PC-3 (cell line): ENCODE measurements at regions not wholly inside any gene's neighbourhood (a gene's known extent, or its start where the extent isn't known, plus 50 kb on each side); places are given as distances from the start of the nearest gene placed in this dataset.
"Not testable (repeated sequence)": the region's sequence is repeated elsewhere in the genome, so short reads cannot be mapped to it uniquely, and the experiment has no call there.

ENCODE experiments used
- ATAC-seq: fragments of 200-7000 bp; cut with Tn5 transposase; 2 replicates; pipeline ENCODE4 v1.9.1; 2020; ENCODE audit warnings: mild to moderate bottlenecking, moderate library complexity
- BruUV-seq: library from RNA; stranded (reverse); fragments of 400-500 nt; replicated peaks from 2 replicates; lab custom pipeline; 2021; lab: Mats Ljungman, UMichigan
- CTCF ChIA-PET: fragments of 300-600 bp; sonication (Branson Sonifier 250); formaldehyde crosslinking; loops from one replicate; lab custom pipeline; 2022; ENCODE audit warnings: antibody characterized with exemption; lab: Charles Lee
- POLR2A ChIA-PET: fragments of 300-600 bp; sonication (Branson Sonifier 250); formaldehyde crosslinking; loops from one replicate; lab custom pipeline; 2022; ENCODE audit warnings: antibody characterized with exemption; ENCODE audit not compliant: unreplicated experiment; lab: Charles Lee
- DNase-seq: peaks from one replicate; pipeline ENCODE4 v3.0.0-alpha.2; 2015
- H2AFZ ChIP-seq: fragments of 300-600 bp; sonication (generic); 2 replicates; pipeline ENCODE4 v1.6.0; 2016; ENCODE audit warnings: antibody characterized with exemption, low read length
- H3F3A ChIP-seq: fragments of 300-600 bp; sonication (generic); one replicate; pipeline ENCODE4 v1.6.0; 2017; ENCODE audit warnings: antibody characterized with exemption, low read length, control low read depth, mild to moderate bottlenecking; ENCODE audit not compliant: unreplicated experiment
- H3K27ac ChIP-seq: fragments of 300-600 bp; sonication (generic); 2 replicates; pipeline ENCODE4 v1.5.1; 2016; ENCODE audit warnings: mild to moderate bottlenecking, low read length
- H3K27me3 ChIP-seq: fragments of 300-600 bp; sonication (generic); 2 replicates; pipeline ENCODE4 v1.6.1; 2016; ENCODE audit warnings: low read length, mixed read lengths
- H3K36me3 ChIP-seq: fragments of 300-600 bp; sonication (generic); 2 replicates; pipeline ENCODE4 v1.6.1; 2016; ENCODE audit warnings: low read depth, mixed run types, low read length, mixed read lengths
- H3K4me1 ChIP-seq: fragments of 300-600 bp; sonication (generic); 2 replicates; pipeline ENCODE4 v1.5.1; 2016; ENCODE audit warnings: low read length; ENCODE audit not compliant: insufficient read depth
- H3K4me2 ChIP-seq: fragments of 300-600 bp; sonication (generic); 2 replicates; pipeline ENCODE4 v1.6.0; 2016; ENCODE audit warnings: low read length
- H3K4me3 ChIP-seq: fragments of 300-600 bp; sonication (generic); 2 replicates; pipeline ENCODE4 v1.5.1; 2016; ENCODE audit warnings: mild to moderate bottlenecking, low read length, mixed read lengths
- H3K79me2 ChIP-seq: fragments of 300-600 bp; sonication (generic); 2 replicates; pipeline ENCODE4 v1.6.1; 2017; ENCODE audit warnings: low read length, mixed read lengths
- H3K9ac ChIP-seq: fragments of 300-600 bp; sonication (generic); 2 replicates; pipeline ENCODE4 v1.6.0; 2016; ENCODE audit warnings: mild to moderate bottlenecking, low read length
- H3K9me2 ChIP-seq: fragments of 300-600 bp; sonication (generic); replicated peaks from 2 replicates; pipeline ENCODE4 v1.6.1; 2016; ENCODE audit warnings: mixed run types, low read length, mixed read lengths
- H3K9me3 ChIP-seq: fragments of 300-600 bp; sonication (generic); 2 replicates; pipeline ENCODE4 v1.6.1; 2016; ENCODE audit warnings: low read length, mixed read lengths
- H4K20me1 ChIP-seq: fragments of 300-600 bp; sonication (generic); 2 replicates; pipeline ENCODE4 v1.6.1; 2016; ENCODE audit warnings: low read length, mixed read lengths
- CTCF ChIP-seq: fragments of 300-600 bp; sonication (generic); conservative IDR thresholded peaks from 2 replicates; pipeline ENCODE4 v1.5.1; 2017; ENCODE audit warnings: antibody characterized with exemption, low read depth, mild to moderate bottlenecking, low read length
- EZH2 ChIP-seq: fragments of 300-600 bp; sonication (generic); IDR thresholded peaks from one replicate; pipeline ENCODE4 v1.6.1; 2017; ENCODE audit warnings: antibody characterized with exemption, mild to moderate bottlenecking, low read length; ENCODE audit not compliant: unreplicated experiment
- EZH2phosphoT487 ChIP-seq: fragments of 300-600 bp; sonication (generic); IDR thresholded peaks from 2 replicates; pipeline ENCODE4 v1.6.1; 2018; ENCODE audit warnings: mild to moderate bottlenecking, antibody characterized with exemption, low read length, borderline replicate concordance
- intact Hi-C: fragments of 100-400 bp; cut with micrococcal nuclease; formaldehyde crosslinking; loops from 2 replicates; pipeline ENCODE4 v1.9.0; 2023

- no peaks in the 10 kb centered on the region for H3K9me2 ChIP-seq
- intact Hi-C loops: no loop called here
- H3K4me1 ChIP-seq: no peaks in the 10 kb centered on the region; the same call in 1 of the 2 replicates
- CTCF ChIA-PET: interaction anchor here (0.6 kb wide), 1 partner anchor 330 kb away, joined by 3 read pairs; no protein-coding TSS in a partner anchor
- TF ChIP-seq EZH2phosphoT487 (no peak), CTCF (no peak), EZH2 (no peak)
- H3F3A ChIP-seq: no peaks in the 10 kb centered on the region
- H3K4me2 ChIP-seq: no peak overlapping the region
- H3K27me3 ChIP-seq: no peaks in the 10 kb centered on the region
- no peaks in the 10 kb centered on the region for H3K36me3 ChIP-seq
- no peak overlapping the region for H3K4me3 ChIP-seq
- no peaks in the 10 kb centered on the region for H4K20me1 ChIP-seq
- no TSS peak for BruUV-seq
- POLR2A ChIA-PET: no interaction called here
- no peaks in the 10 kb centered on the region for H3K79me2 ChIP-seq
- no peak overlapping the region for H3K9ac ChIP-seq
- H3K27ac ChIP-seq: no peak overlapping the region
- DNase-seq: no peak
- no peaks in the 10 kb centered on the region for H3K9me3 ChIP-seq
- no peak overlapping the region for H2AFZ ChIP-seq
- no peak for ATAC-seq
These were observed 324.9 kb upstream of the CITED2 start for GRCh38 chr6:139699335-139699734.

GRCh38 chr6:139698526-139699176 lies 324.2 kb upstream of the CITED2 start:
- no peak for ATAC-seq
- Histone ChIP-seq H3K27ac (no peak overlapping the region), H3F3A (no peaks in the 10 kb centered on the region), H3K9ac (no peak overlapping the region), H3K36me3 (no peaks in the 10 kb centered on the region), H3K79me2 (no peaks in the 10 kb centered on the region), H3K4me1 (no peaks in the 10 kb centered on the region; the same call in 1 of the 2 replicates), H3K9me2 (no peaks in the 10 kb centered on the region), H4K20me1 (no peaks in the 10 kb centered on the region), H3K4me2 (no peak overlapping the region), H3K4me3 (no peak overlapping the region), H3K27me3 (no peaks in the 10 kb centered on the region), H3K9me3 (no peaks in the 10 kb centered on the region), H2AFZ (no peak overlapping the region)
- ChIA-PET CTCF (interaction anchor here (0.6 kb wide), 1 partner anchor 329 kb away, joined by 3 read pairs; no protein-coding TSS in a partner anchor), POLR2A (no interaction called here)
- no peak for DNase-seq
- TF ChIP-seq EZH2phosphoT487: no peak
- no peak for TF ChIP-seq CTCF
- no peak for TF ChIP-seq EZH2
- BruUV-seq: no TSS peak
- intact Hi-C loops: no loop called here

GRCh38 chr6:139697856-139698255 lies 323.4 kb upstream of the CITED2 start:
- H3K4me2 ChIP-seq, H3K36me3 ChIP-seq, H3F3A ChIP-seq, CTCF ChIA-PET, H3K27ac ChIP-seq, H3K4me1 ChIP-seq, H3K9me3 ChIP-seq, DNase-seq, H3K9ac ChIP-seq, H2AFZ ChIP-seq, POLR2A ChIA-PET, intact Hi-C loops, BruUV-seq, H3K27me3 ChIP-seq, H3K4me3 ChIP-seq, ATAC-seq, H3K9me2 ChIP-seq, H3K79me2 ChIP-seq, H4K20me1 ChIP-seq: not testable (repeated sequence)

GRCh38 chr6:139696991-139697390 lies 322.5 kb upstream of the CITED2 start:
- BruUV-seq, H3K9me2 ChIP-seq, H3K36me3 ChIP-seq, H3K27me3 ChIP-seq, H4K20me1 ChIP-seq, H3K27ac ChIP-seq, H3K4me3 ChIP-seq, H3K9ac ChIP-seq, H2AFZ ChIP-seq, POLR2A ChIA-PET, CTCF ChIA-PET, H3F3A ChIP-seq, H3K4me2 ChIP-seq, H3K4me1 ChIP-seq, ATAC-seq, H3K79me2 ChIP-seq, DNase-seq, H3K9me3 ChIP-seq, intact Hi-C loops: not testable (repeated sequence)
